Left ventricle myocardium superior (tissue), 1 donor: ENCODE measurements at regions not wholly inside any gene's neighbourhood (a gene's known extent, or its start where the extent isn't known, plus 50 kb on each side); places are given as distances from the start of the nearest gene placed in this dataset.
"Not testable (repeated sequence)": the region's sequence is repeated elsewhere in the genome, so short reads cannot be mapped to it uniquely, and the experiment has no call there.

Experiments used
- ATAC-seq: fragments of 200-7000 bp; cut with Tn5 transposase; one replicate; pipeline ENCODE4 v1.9.1; 2020; ENCODE audit warnings: mild to moderate bottlenecking, moderate library complexity
- DNase-seq: peaks from one replicate; pipeline ENCODE4 v3.0.0-alpha.2; 2020
- intact Hi-C: fragments of 100-400 bp; cut with micrococcal nuclease; formaldehyde crosslinking; loops from one replicate; pipeline ENCODE4 v1.11.0; 2022
- donor health status: DM: no; HTN: yes; CAD: no; lungs with severe emphysema.

GRCh38 chr13:84192125-84192524 lies 309.9 kb upstream of the SLITRK1 start:
- DNase-seq (no peak), ATAC-seq (no peak)
- intact Hi-C loops: no loop called here

GRCh38 chr13:84191139-84191538 lies 308.9 kb upstream of the SLITRK1 start:
- intact Hi-C loops: no loop called here
- ATAC-seq (no peak), DNase-seq (no peak)

- DNase-seq: no peak
- ATAC-seq: no peak
- intact Hi-C loops: no loop called here
These were observed 305.4 kb upstream of the SLITRK1 start for GRCh38 chr13:84187626-84188025.

GRCh38 chr13:84139561-84140158 lies 257.4 kb upstream of the SLITRK1 start:
- no peak for DNase-seq
- no peak for ATAC-seq
- intact Hi-C loops: no loop called here

- no peak for DNase-seq
- intact Hi-C loops: no loop called here
- no peak for ATAC-seq
These were observed 255.0 kb upstream of the SLITRK1 start for GRCh38 chr13:84137292-84137691.

GRCh38 chr13:84136582-84136981 lies 254.3 kb upstream of the SLITRK1 start:
- DNase-seq (no peak), ATAC-seq (no peak)
- intact Hi-C loops: no loop called here

- no peak for ATAC-seq
- intact Hi-C loops: no loop called here
- DNase-seq: no peak
These were observed 250.2 kb upstream of the SLITRK1 start for GRCh38 chr13:84132491-84132890.

GRCh38 chr13:84131249-84131648 lies 249.0 kb upstream of the SLITRK1 start:
- DNase-seq (no peak), ATAC-seq (no peak)
- intact Hi-C loops: no loop called here

- no peak for ATAC-seq
- intact Hi-C loops: no loop called here
- DNase-seq: no peak
These were observed 248.3 kb upstream of the SLITRK1 start for GRCh38 chr13:84130495-84131114.

- intact Hi-C loops: no loop called here
- no peak for ATAC-seq
These were observed 247.7 kb upstream of the SLITRK1 start for GRCh38 chr13:84129966-84130365.

GRCh38 chr13:84127597-84128128 lies 245.4 kb upstream of the SLITRK1 start:
- ATAC-seq: no peak
- no peak for DNase-seq

More at GRCh38 chr13:84129966-84130365, 247.7 kb upstream of the SLITRK1 start:
- DNase-seq: no peak

GRCh38 chr13:84126671-84127171 lies 244.4 kb upstream of the SLITRK1 start:
- ATAC-seq (no peak), DNase-seq (no peak)
- intact Hi-C loops: no loop called here

More at GRCh38 chr13:84127597-84128128, 245.4 kb upstream of the SLITRK1 start:
- intact Hi-C loops: no loop called here

- intact Hi-C loops: no loop called here
- no peak for ATAC-seq
- DNase-seq: no peak
These were observed 239.2 kb upstream of the SLITRK1 start for GRCh38 chr13:84121456-84121855.

- ATAC-seq: no peak
- no peak for DNase-seq
- intact Hi-C loops: no loop called here
These were observed 236.7 kb upstream of the SLITRK1 start for GRCh38 chr13:84118839-84119409.

GRCh38 chr13:84098273-84098672 lies 216.0 kb upstream of the SLITRK1 start:
- intact Hi-C loops: no loop called here
- DNase-seq (no peak), ATAC-seq (no peak)

GRCh38 chr13:84097148-84097547 lies 214.9 kb upstream of the SLITRK1 start:
- intact Hi-C loops: no loop called here
- ATAC-seq (no peak), DNase-seq (no peak)

GRCh38 chr13:84096216-84096615 lies 213.9 kb upstream of the SLITRK1 start:
- DNase-seq (no peak), ATAC-seq (no peak)
- intact Hi-C loops: no loop called here

- intact Hi-C loops: no loop called here
- ATAC-seq (no peak), DNase-seq (no peak)
These were observed 206.7 kb upstream of the SLITRK1 start for GRCh38 chr13:84088996-84089395.

- ATAC-seq (no peak), DNase-seq (no peak)
- intact Hi-C loops: no loop called here
These were observed 204.5 kb upstream of the SLITRK1 start for GRCh38 chr13:84086847-84087162.

GRCh38 chr13:84086098-84086846 lies 204.0 kb upstream of the SLITRK1 start:
- DNase-seq, ATAC-seq, intact Hi-C loops: not testable (repeated sequence)
